ENCODE measurements at regions not wholly inside any gene's neighbourhood (a gene's known extent, or its start where the extent isn't known, plus 50 kb on each side); places are given as distances from the start of the nearest gene placed in this dataset.

DNA sequence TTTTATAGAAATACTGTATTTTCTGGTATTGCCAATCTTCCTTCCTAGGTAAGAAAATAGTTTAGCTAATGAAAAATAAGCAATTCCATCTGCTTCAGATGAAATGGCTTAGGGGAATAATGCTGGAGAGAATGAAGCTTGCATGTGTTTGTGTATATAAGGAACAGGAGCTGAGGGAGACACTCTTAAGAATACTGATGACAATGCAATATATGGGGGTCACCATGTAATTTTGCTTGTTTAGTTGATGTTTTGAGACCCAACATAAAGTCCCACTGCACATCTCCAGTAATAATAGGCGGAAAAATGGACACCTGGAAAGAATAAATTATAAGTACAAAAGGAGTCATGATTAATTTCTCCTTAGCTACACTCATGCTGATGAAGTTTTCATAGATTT is 110.8 kb upstream of the BRINP3 start:
- Histone ChIP-seq H3K9me1 (ENCODE audit: control insufficient read depth, extremely low read depth, insufficient read depth, low read length) (no peaks in the 10 kb centered on the region), H3K36me3 (ENCODE audit: control insufficient read depth in 2 of 2, extremely low read depth in 1 of 2, insufficient read depth in 2 of 2, low read length in 2 of 2) (no peaks in the 10 kb centered on the region), H3K4me2 (ENCODE audit: control insufficient read depth, extremely low read depth, insufficient read depth, low read depth, low read length) (no peak overlapping the region), H3K9ac (ENCODE audit: control insufficient read depth, extremely low read depth, insufficient read depth, low read length) (no peak overlapping the region), H3K4me3 (ENCODE audit: control insufficient read depth in 2 of 3, extremely low read depth in 1 of 3, insufficient read depth in 2 of 3, low read depth in 1 of 3, low read length in 3 of 3) (no peak overlapping the region), H2AFZ (ENCODE audit: control insufficient read depth, low read length) (no peak overlapping the region), H3K27ac (ENCODE audit: control insufficient read depth, insufficient read depth, low read length) (no peak overlapping the region), H3K79me2 (ENCODE audit: control insufficient read depth, insufficient read depth, low read length) (no peaks in the 10 kb centered on the region), H3K27me3 (ENCODE audit: control insufficient read depth, extremely low read depth, insufficient read depth, low read length) (no peaks in the 10 kb centered on the region), H4K20me1 (ENCODE audit: control insufficient read depth, extremely low read depth, insufficient read depth, low read length) (no peaks in the 10 kb centered on the region), H3K4me1 (ENCODE audit: control insufficient read depth, extremely low read depth, insufficient read depth, low read length) (no peaks in the 10 kb centered on the region), H3K9me3 (ENCODE audit: control insufficient read depth, low read depth, low read length) (no peaks in the 10 kb centered on the region)
- DNase-seq (ENCODE audit: low read depth, low spot score) (no peak), FAIRE-seq (no peak)
- dilution Hi-C loops (cut with MboI; ENCODE audit: extremely low pct_ligation_motif_present, low sequenced_read_pairs) = no loop called here
- TF ChIP-seq EZH2 (IDR thresholded peaks at IDR 0.05; ENCODE audit: low read length) (no peak), CTCF (optimal IDR thresholded peaks at IDR 0.05 in 1 of 3, IDR thresholded peaks at IDR 0.05 in 1 of 3, conservative IDR thresholded peaks at IDR 0.05 in 1 of 3; ENCODE audit: extremely low read depth in 1 of 3, insufficient read depth in 2 of 3, low read length in 3 of 3) (no peak)

GRCh38 chr1:190595438-190595837 is 117.8 kb upstream of the BRINP3 start:
- no peaks in the 10 kb centered on the region for H3K27me3 ChIP-seq (ENCODE audit: control insufficient read depth, extremely low read depth, insufficient read depth, low read length)
- H3K27ac ChIP-seq (ENCODE audit: control insufficient read depth, insufficient read depth, low read length) = no peak overlapping the region
- no peak overlapping the region for H3K9ac ChIP-seq (ENCODE audit: control insufficient read depth, extremely low read depth, insufficient read depth, low read length)
- FAIRE-seq = no peak
- no peaks in the 10 kb centered on the region for H3K9me1 ChIP-seq (ENCODE audit: control insufficient read depth, extremely low read depth, insufficient read depth, low read length)
- DNase-seq (ENCODE audit: low read depth, low spot score) = no peak
- no peaks in the 10 kb centered on the region for H3K36me3 ChIP-seq (ENCODE audit: control insufficient read depth in 2 of 2, extremely low read depth in 1 of 2, insufficient read depth in 2 of 2, low read length in 2 of 2)
- no peak overlapping the region for H3K4me2 ChIP-seq (ENCODE audit: control insufficient read depth, extremely low read depth, insufficient read depth, low read depth, low read length)
- no peak overlapping the region for H3K4me3 ChIP-seq (ENCODE audit: control insufficient read depth in 2 of 3, extremely low read depth in 1 of 3, insufficient read depth in 2 of 3, low read depth in 1 of 3, low read length in 3 of 3)
- H2AFZ ChIP-seq (ENCODE audit: control insufficient read depth, low read length) = no peak overlapping the region
- H3K4me1 ChIP-seq (ENCODE audit: control insufficient read depth, extremely low read depth, insufficient read depth, low read length) = no peaks in the 10 kb centered on the region
- dilution Hi-C loops (cut with MboI; ENCODE audit: extremely low pct_ligation_motif_present, low sequenced_read_pairs) = no loop called here
- H3K79me2 ChIP-seq (ENCODE audit: control insufficient read depth, insufficient read depth, low read length) = no peaks in the 10 kb centered on the region
- H4K20me1 ChIP-seq (ENCODE audit: control insufficient read depth, extremely low read depth, insufficient read depth, low read length) = no peaks in the 10 kb centered on the region
- TF ChIP-seq CTCF (optimal IDR thresholded peaks at IDR 0.05 in 1 of 3, IDR thresholded peaks at IDR 0.05 in 1 of 3, conservative IDR thresholded peaks at IDR 0.05 in 1 of 3; ENCODE audit: extremely low read depth in 1 of 3, insufficient read depth in 2 of 3, low read length in 3 of 3) = no peak
- TF ChIP-seq EZH2 (IDR thresholded peaks at IDR 0.05; ENCODE audit: low read length) = no peak
- H3K9me3 ChIP-seq (ENCODE audit: control insufficient read depth, low read depth, low read length) = no peaks in the 10 kb centered on the region

Data from keratinocyte (primary cell).